Skeletal muscle tissue (tissue), 3 donors: ENCODE measurements at regions not wholly inside any gene's neighbourhood (a gene's known extent, or its start where the extent isn't known, plus 50 kb on each side); places are given as distances from the start of the nearest gene placed in this dataset.
"Not testable (repeated sequence)": the region's sequence is repeated elsewhere in the genome, so short reads cannot be mapped to it uniquely, and the experiment has no call there.

Source experiments
- H3K27ac ChIP-seq: one replicate; pipeline ENCODE4 v1.7.0; 2013; ENCODE audit warnings: mild to moderate bottlenecking, low read depth, low read length, inconsistent platforms
- H3K27me3 ChIP-seq, 3 donors: one replicate each; pipeline ENCODE4 v1.7.0; 2013; ENCODE audit warnings: low read length in 3 of 3; ENCODE audit not compliant: control insufficient read depth in 3 of 3, insufficient read depth in 3 of 3
- H3K36me3 ChIP-seq, 3 donors: one replicate each; pipeline ENCODE4 v1.7.0; 2013; ENCODE audit warnings: low read length in 3 of 3; ENCODE audit not compliant: control insufficient read depth in 3 of 3, insufficient read depth in 3 of 3
- H3K4me1 ChIP-seq, 3 donors: one replicate each; pipeline ENCODE4 v1.7.0; 2013; ENCODE audit warnings: low read length in 3 of 3, mild to moderate bottlenecking in 3 of 3; ENCODE audit not compliant: control insufficient read depth in 3 of 3, insufficient read depth in 3 of 3
- H3K4me3 ChIP-seq, 3 donors: one replicate each; pipeline ENCODE4 v1.7.0; 2013; ENCODE audit warnings: low read length in 3 of 3
- H3K9ac ChIP-seq, 3 donors: one replicate each; pipeline ENCODE4 v1.7.0; 2013; ENCODE audit warnings: low read length in 3 of 3, mild to moderate bottlenecking in 3 of 3, moderate library complexity in 2 of 3, low read depth in 1 of 3
- H3K9me3 ChIP-seq, 3 donors: one replicate each; pipeline ENCODE4 v1.7.0; 2013; ENCODE audit warnings: low read length in 3 of 3; ENCODE audit not compliant: control insufficient read depth in 3 of 3
- donor health status: Osteomylitis.

DNA sequence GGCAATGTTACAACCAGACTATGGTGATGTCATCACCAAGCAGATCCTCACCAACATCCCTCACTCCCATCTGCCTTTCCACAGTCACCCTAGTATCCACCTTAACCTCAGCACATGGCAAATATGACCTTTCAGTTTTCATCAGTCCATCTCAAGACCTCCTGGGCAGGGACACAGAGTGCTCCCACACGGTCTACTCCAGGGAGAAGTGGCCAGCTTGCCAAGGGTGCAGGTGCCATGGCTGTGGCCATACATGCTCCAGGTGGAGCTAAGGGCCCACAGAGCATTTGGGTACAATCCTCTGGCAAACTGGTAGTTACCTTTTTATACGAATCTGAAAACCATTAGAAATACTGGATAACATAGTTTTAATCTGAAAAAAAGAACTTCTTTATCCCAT is 453.1 kb downstream of the ADCYAP1 start:
- H3K27ac ChIP-seq, result no peak overlapping the region
- no peak overlapping the region for H3K9ac ChIP-seq
- no peak overlapping the region for H3K4me3 ChIP-seq
- no peaks in the 10 kb centered on the region for H3K4me1 ChIP-seq
- no peaks in the 10 kb centered on the region for H3K36me3 ChIP-seq
- no peaks in the 10 kb centered on the region for H3K27me3 ChIP-seq
- H3K9me3 ChIP-seq, result peaks cover 0 to 2% (median 0%) of the 10 kb centered on the region in 3 donors

DNA sequence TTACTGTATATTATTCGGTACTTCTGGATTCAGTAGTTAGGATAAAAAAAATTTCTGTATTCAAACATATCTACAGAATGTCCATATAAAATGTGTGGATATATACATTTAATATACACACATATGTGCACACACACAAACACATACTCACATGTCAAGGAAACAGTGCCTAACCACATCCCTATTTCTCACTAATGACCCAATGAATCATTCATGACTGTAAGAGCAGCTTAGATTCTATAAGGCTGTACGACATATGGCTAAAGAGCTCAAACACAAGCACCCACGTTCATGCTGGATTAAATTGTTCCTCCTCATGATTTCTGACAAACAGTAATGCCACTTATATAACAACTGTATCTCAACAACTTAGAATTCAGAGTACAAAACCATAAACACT is 457.3 kb downstream of the ADCYAP1 start:
- no peak overlapping the region for H3K4me3 ChIP-seq
- no peak overlapping the region for H3K9ac ChIP-seq
- no peak overlapping the region for H3K27ac ChIP-seq
- peaks cover 0 to 2% (median 0%) of the 10 kb centered on the region in 3 donors for H3K9me3 ChIP-seq
- no peaks in the 10 kb centered on the region for H3K27me3 ChIP-seq
- H3K36me3 ChIP-seq, result no peaks in the 10 kb centered on the region
- no peaks in the 10 kb centered on the region for H3K4me1 ChIP-seq

GRCh38 chr18:1370552-1370951 is 465.9 kb downstream of the ADCYAP1 start:
- Histone ChIP-seq H3K4me3 (no peak overlapping the region), H3K9me3 (no peaks in the 10 kb centered on the region), H3K36me3 (no peaks in the 10 kb centered on the region), H3K27ac (no peak overlapping the region), H3K9ac (no peak overlapping the region), H3K27me3 (no peaks in the 10 kb centered on the region), H3K4me1 (no peaks in the 10 kb centered on the region)

GRCh38 chr18:1371724-1372123 is 467.1 kb downstream of the ADCYAP1 start:
- H3K36me3 ChIP-seq, result no peaks in the 10 kb centered on the region
- no peaks in the 10 kb centered on the region for H3K9me3 ChIP-seq
- H3K27me3 ChIP-seq, result no peaks in the 10 kb centered on the region
- H3K4me1 ChIP-seq, result no peaks in the 10 kb centered on the region
- no peak overlapping the region for H3K27ac ChIP-seq
- H3K9ac ChIP-seq, result no peak overlapping the region
- no peak overlapping the region for H3K4me3 ChIP-seq

GRCh38 chr18:1383465-1383864 is 478.8 kb downstream of the ADCYAP1 start:
- Histone ChIP-seq H3K4me3 (no peak overlapping the region), H3K9me3 (peaks cover 0 to 2% (median 0%) of the 10 kb centered on the region in 3 donors), H3K27me3 (no peaks in the 10 kb centered on the region), H3K27ac (no peak overlapping the region), H3K36me3 (no peaks in the 10 kb centered on the region), H3K9ac (no peak overlapping the region), H3K4me1 (no peaks in the 10 kb centered on the region)

DNA sequence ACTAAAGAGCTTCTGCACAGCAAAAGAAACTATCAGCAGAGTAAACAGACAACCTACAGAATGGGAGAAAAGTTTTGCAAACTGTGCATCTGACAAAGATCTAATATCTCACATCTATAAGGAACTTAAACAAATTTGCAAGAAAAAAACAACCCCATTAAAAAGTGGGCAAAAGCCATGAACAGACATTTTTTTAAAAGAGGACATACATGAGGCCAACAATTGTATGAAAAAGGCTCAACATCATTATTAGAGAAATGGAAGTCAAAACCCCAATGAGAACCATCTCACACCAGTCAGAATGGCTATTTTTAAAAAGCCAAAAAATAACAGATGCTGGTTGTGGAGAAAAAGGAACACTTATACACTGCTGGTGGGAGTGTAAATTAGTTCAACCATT is 483.8 kb downstream of the ADCYAP1 start:
- H3K27ac ChIP-seq, H3K36me3 ChIP-seq, H3K27me3 ChIP-seq, H3K4me1 ChIP-seq, H3K9me3 ChIP-seq, H3K4me3 ChIP-seq, H3K9ac ChIP-seq: not testable (repeated sequence)

- no peaks in the 10 kb centered on the region for H3K27me3 ChIP-seq
- no peaks in the 10 kb centered on the region for H3K4me1 ChIP-seq
- no peak overlapping the region for H3K27ac ChIP-seq
- H3K36me3 ChIP-seq, result no peaks in the 10 kb centered on the region
- no peak overlapping the region for H3K4me3 ChIP-seq
- no peak overlapping the region for H3K9ac ChIP-seq
- no peaks in the 10 kb centered on the region for H3K9me3 ChIP-seq
Observed at GRCh38 chr18:1392046-1392445, 487.4 kb downstream of the ADCYAP1 start.

DNA sequence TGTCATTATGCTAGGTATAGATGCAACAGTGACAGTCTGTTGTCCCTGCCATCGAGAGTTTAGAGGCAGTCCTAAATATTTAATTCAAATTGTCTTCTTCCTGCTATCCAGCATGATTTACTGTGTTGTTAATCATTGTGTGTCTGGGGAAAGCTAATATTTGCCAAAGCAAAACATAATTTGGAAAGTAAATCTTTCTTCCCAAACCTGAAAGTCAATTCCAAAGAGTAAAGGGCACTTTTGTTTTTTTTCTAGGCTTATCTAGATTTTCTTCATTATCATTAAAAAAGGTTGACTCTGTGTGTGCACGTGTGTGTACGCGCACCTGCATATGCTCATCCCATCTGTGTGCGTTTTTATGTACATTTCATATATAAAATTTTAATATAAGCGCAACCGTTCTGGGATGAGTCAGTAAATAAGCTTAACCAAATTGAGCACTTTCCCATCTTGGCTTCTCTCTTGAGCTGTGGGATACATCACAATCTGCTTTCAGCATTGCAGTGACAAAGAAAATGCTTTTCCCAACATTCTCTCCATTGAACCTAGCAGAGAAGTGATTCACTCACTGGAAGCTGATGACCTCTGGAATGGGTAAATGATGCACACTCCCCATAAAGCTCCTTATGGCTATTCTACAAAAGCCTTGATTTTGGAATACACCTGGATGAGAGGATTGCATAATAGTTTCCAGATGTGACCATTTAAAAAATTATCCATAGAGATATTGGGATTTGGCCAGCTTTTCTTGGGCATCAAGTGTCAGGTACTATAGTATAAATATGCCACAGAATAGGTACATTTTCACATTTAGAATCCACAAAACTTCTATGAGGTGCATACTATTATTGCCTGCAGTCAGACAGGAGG is 488.4 kb downstream of the ADCYAP1 start:
- no peaks in the 10 kb centered on the region for H3K4me1 ChIP-seq
- no peaks in the 10 kb centered on the region for H3K36me3 ChIP-seq
- no peak overlapping the region for H3K9ac ChIP-seq
- H3K4me3 ChIP-seq, result no peak overlapping the region
- no peaks in the 10 kb centered on the region for H3K27me3 ChIP-seq
- no peak overlapping the region for H3K27ac ChIP-seq
- H3K9me3 ChIP-seq, result no peaks in the 10 kb centered on the region

DNA sequence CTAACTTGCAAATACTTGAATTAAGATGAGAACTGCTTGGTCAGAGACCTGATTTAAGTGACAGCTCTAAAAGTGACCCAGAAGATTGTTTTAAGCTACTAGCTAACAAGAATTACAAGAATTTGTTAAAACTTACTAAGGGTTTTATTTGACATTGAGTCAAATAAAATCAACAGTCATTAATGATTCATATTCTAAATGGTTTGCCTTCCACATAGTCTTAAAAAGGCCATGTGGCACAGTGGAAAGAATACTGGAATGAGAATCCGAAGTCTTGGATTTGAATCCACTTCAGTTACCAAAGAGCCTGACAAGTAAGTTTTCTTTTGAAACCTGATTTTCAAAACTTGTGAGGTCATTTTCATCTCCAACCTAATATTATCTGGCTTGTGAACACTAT is 489.3 kb downstream of the ADCYAP1 start:
- Histone ChIP-seq H3K27me3 (no peaks in the 10 kb centered on the region), H3K4me3 (no peak overlapping the region), H3K36me3 (no peaks in the 10 kb centered on the region), H3K9me3 (no peaks in the 10 kb centered on the region), H3K9ac (no peak overlapping the region), H3K27ac (no peak overlapping the region), H3K4me1 (no peaks in the 10 kb centered on the region)

GRCh38 chr18:1394426-1394825 is 489.8 kb downstream of the ADCYAP1 start:
- H3K4me1 ChIP-seq, result no peaks in the 10 kb centered on the region
- no peak overlapping the region for H3K9ac ChIP-seq
- no peaks in the 10 kb centered on the region for H3K9me3 ChIP-seq
- no peak overlapping the region for H3K27ac ChIP-seq
- H3K36me3 ChIP-seq, result no peaks in the 10 kb centered on the region
- no peaks in the 10 kb centered on the region for H3K27me3 ChIP-seq
- no peak overlapping the region for H3K4me3 ChIP-seq
